Astrocyte (in vitro differentiated cells and primary cell): ENCODE measurements at regions not wholly inside any gene's neighbourhood (a gene's known extent, or its start where the extent isn't known, plus 50 kb on each side); places are given as distances from the start of the nearest gene placed in this dataset.

ENCODE experiments used
- EZH2 ChIP-seq: IDR thresholded peaks from 2 replicates; pipeline ENCODE4 v1.6.1; 2012; ENCODE audit warnings: mild to moderate bottlenecking, low read length, inconsistent platforms; ENCODE audit not compliant: insufficient read depth
- TF ChIP-seq, protein P1 (sequence below): IDR thresholded peaks from 2 replicates; pipeline ENCODE4 v1.5.1; 2011; ENCODE audit warnings: low read depth, mild to moderate bottlenecking, inconsistent platforms, low read length, moderate library complexity; ENCODE audit not compliant: insufficient read depth

DNA sequence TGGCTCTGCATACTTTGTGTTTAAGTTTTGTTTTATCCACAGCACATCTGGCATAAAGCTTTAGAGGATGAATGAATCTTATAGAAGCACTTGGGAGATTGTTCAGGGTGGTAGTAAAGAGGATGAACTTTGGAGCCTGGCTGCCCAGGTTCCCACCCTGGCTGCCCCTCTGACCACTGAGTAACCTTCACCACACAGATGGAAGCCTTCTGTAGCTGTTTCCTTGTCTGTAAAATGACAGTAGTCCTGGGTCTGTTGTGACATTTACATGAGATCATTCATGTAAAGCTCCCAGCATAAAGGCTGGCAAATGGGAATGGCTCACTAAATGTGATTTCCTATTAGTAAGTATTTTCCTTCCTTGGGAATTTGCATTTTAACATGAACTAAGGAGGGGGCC, 85.7 kb upstream of the FAM169A start:
- TF ChIP-seq, protein P1, sequence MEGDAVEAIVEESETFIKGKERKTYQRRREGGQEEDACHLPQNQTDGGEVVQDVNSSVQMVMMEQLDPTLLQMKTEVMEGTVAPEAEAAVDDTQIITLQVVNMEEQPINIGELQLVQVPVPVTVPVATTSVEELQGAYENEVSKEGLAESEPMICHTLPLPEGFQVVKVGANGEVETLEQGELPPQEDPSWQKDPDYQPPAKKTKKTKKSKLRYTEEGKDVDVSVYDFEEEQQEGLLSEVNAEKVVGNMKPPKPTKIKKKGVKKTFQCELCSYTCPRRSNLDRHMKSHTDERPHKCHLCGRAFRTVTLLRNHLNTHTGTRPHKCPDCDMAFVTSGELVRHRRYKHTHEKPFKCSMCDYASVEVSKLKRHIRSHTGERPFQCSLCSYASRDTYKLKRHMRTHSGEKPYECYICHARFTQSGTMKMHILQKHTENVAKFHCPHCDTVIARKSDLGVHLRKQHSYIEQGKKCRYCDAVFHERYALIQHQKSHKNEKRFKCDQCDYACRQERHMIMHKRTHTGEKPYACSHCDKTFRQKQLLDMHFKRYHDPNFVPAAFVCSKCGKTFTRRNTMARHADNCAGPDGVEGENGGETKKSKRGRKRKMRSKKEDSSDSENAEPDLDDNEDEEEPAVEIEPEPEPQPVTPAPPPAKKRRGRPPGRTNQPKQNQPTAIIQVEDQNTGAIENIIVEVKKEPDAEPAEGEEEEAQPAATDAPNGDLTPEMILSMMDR = no peak
- no peak for TF ChIP-seq EZH2
